CD8-positive, alpha-beta memory T cell (primary cell): ENCODE measurements at regions not wholly inside any gene's neighbourhood (a gene's known extent, or its start where the extent isn't known, plus 50 kb on each side); places are given as distances from the start of the nearest gene placed in this dataset.
"Not testable (repeated sequence)": the region's sequence is repeated elsewhere in the genome, so short reads cannot be mapped to it uniquely, and the experiment has no call there.

Experiments used
- CTCF ChIA-PET: fragments of 350-600 bp; sonication (Branson Sonifier 250); formaldehyde crosslinking; loops from one replicate; lab custom pipeline; 2021; ENCODE audit warnings: antibody characterized with exemption; lab: Charles Lee
- POLR2A ChIA-PET: fragments of 350-600 bp; sonication (Branson Sonifier 250); formaldehyde crosslinking; loops from one replicate; lab custom pipeline; 2021; ENCODE audit warnings: antibody characterized with exemption; lab: Charles Lee
- DNase-seq, 5 donors: peaks; one replicate each; pipeline versions ENCODE4 v3.0.0 to v3.0.0-alpha.2; 2020 to 2022; ENCODE audit warnings: mixed read lengths in 1 of 5
- H3K27ac ChIP-seq: one replicate; pipeline ENCODE4 v1.7.0; 2013; ENCODE audit warnings: low read depth, mild to moderate bottlenecking, low read length, moderate library complexity
- H3K27me3 ChIP-seq: 2 replicates; pipeline ENCODE4 v1.7.0; 2013; ENCODE audit warnings: low read length, mild to moderate bottlenecking; ENCODE audit not compliant: insufficient read depth, poor library complexity, severe bottlenecking
- H3K36me3 ChIP-seq: 2 replicates; pipeline ENCODE4 v1.7.0; 2013; ENCODE audit warnings: mild to moderate bottlenecking, low read length, moderate library complexity; ENCODE audit not compliant: insufficient read depth
- H3K4me1 ChIP-seq: 2 replicates; pipeline ENCODE4 v1.7.0; 2013; ENCODE audit warnings: mild to moderate bottlenecking, low read length, moderate library complexity; ENCODE audit not compliant: insufficient read depth
- H3K4me3 ChIP-seq: 2 replicates; pipeline ENCODE4 v1.7.0; 2013; ENCODE audit warnings: mild to moderate bottlenecking, low read length
- H3K9me3 ChIP-seq: 2 replicates; pipeline ENCODE4 v1.7.0; 2013; ENCODE audit warnings: mild to moderate bottlenecking, low read length
- H3K27ac Mint-ChIP-seq, 8 donors: one replicate each; pipeline ENCODE4 v1.8.0; 2020 to 2021; ENCODE audit warnings: mixed read lengths in 8 of 8, mild to moderate bottlenecking in 6 of 8, inconsistent platforms in 3 of 8, moderate library complexity in 3 of 8
- H3K27me3 Mint-ChIP-seq, 2 donors: one replicate each; pipeline ENCODE4 v1.8.0; 2020 to 2021; ENCODE audit warnings: mixed read lengths in 2 of 2, mild to moderate bottlenecking in 1 of 2, moderate library complexity in 1 of 2
- H3K36me3 Mint-ChIP-seq, 3 donors: one replicate each; pipeline ENCODE4 v1.8.0; 2020 to 2021; ENCODE audit warnings: mixed read lengths in 3 of 3, inconsistent platforms in 1 of 3, mild to moderate bottlenecking in 1 of 3
- H3K4me1 Mint-ChIP-seq, 3 donors: one replicate each; pipeline ENCODE4 v1.8.0; 2020 to 2021; ENCODE audit warnings: mixed read lengths in 3 of 3, inconsistent platforms in 1 of 3, mild to moderate bottlenecking in 1 of 3
- H3K4me3 Mint-ChIP-seq, 7 donors: one replicate each; pipeline ENCODE4 v1.8.0; 2020 to 2021; ENCODE audit warnings: mixed read lengths in 7 of 7, mild to moderate bottlenecking in 6 of 7, moderate library complexity in 4 of 7, inconsistent platforms in 2 of 7
- H3K9me3 Mint-ChIP-seq, 5 donors: one replicate each; pipeline ENCODE4 v1.8.0; 2020 to 2022; ENCODE audit warnings: mixed read lengths in 5 of 5, mild to moderate bottlenecking in 3 of 5, moderate library complexity in 2 of 5, inconsistent platforms in 1 of 5

DNA sequence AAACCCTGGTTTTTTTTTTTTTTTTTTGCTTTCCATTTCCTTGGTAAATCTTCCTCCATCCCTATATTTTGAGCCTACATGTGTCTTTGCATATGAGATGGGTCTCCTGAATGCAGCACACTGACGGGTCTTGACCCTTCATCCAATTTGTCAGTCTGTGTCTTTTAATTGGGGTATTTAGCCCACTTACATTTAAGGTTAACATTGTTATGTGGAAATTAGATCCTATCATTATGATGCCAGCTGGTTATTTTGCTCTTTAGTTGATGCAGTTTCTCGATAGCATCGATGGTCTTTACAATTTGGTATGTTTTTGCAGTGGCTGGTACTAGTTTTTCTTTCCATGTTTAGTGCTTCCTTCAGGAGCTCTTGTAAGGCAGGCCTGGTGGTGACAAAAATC lies 603.2 kb upstream of the MAP3K7 start:
- CTCF ChIA-PET, POLR2A ChIA-PET: not testable (repeated sequence)

DNA sequence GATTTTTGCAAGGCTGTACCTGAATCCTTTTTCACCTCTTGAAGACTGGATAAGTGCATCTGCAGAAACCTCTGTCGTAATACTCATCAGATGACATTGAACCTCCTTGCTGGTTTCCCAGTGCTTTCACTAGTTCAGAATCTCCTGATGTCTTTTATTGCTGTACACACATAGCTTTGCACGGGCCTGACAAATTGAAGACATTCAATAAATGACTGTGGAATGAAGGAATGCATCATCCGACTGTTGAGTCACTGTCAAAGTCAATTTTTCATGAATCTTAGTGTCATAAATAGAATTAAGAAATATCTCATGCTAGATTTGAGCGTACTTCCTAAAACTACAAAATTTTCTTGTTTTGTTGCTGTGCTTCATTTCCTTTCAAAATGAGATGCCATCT lies 598.2 kb upstream of the MAP3K7 start:
- H3K27ac ChIP-seq = no peak overlapping the region
- H3K9me3 Mint-ChIP-seq = peaks cover 5 to 15% (median 11%) of the 10 kb centered on the region in 5 donors
- no peaks in the 10 kb centered on the region for H3K4me1 Mint-ChIP-seq
- no peak overlapping the region for H3K27ac Mint-ChIP-seq
- H3K9me3 ChIP-seq = no peaks in the 10 kb centered on the region
- H3K4me3 Mint-ChIP-seq = no peak overlapping the region
- no peaks in the 10 kb centered on the region for H3K36me3 ChIP-seq
- H3K27me3 ChIP-seq = no peaks in the 10 kb centered on the region
- ChIA-PET CTCF (no interaction called here), POLR2A (no interaction called here)
- no peaks in the 10 kb centered on the region for H3K27me3 Mint-ChIP-seq
- H3K4me3 ChIP-seq = no peak overlapping the region
- H3K4me1 ChIP-seq = no peaks in the 10 kb centered on the region
- H3K36me3 Mint-ChIP-seq = no peaks in the 10 kb centered on the region
- DNase-seq = no peak

More for the DNA sequence above, 603.2 kb upstream of the MAP3K7 start:
- not testable (repeated sequence) for H3K36me3 Mint-ChIP-seq, H3K4me3 ChIP-seq, H3K36me3 ChIP-seq, H3K4me1 Mint-ChIP-seq, H3K27ac Mint-ChIP-seq, DNase-seq, H3K4me1 ChIP-seq, H3K27me3 ChIP-seq, H3K9me3 ChIP-seq, H3K27ac ChIP-seq, H3K4me3 Mint-ChIP-seq, H3K27me3 Mint-ChIP-seq
- peaks cover 2 to 12% (median 8%) of the 10 kb centered on the region in 5 donors for H3K9me3 Mint-ChIP-seq

DNA sequence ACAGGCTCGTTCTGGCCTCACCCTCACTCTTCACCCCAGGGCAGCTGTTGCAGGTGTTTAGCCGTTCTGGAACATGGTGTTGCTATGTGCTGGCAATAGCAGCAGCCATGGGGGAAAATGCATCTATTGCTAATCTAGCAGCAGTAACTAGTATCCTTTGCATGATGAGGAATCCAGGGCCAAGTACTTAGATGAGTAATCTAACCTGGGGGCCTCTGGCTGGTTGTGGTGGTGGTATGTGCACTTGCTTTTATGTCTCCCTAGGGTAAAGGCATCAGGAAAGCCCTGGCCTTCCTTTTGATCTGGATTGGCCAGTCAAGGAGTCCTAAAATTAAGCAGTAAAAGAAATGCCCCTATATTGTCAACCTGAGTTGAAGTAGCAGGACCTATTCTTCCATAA lies 594.5 kb upstream of the MAP3K7 start:
- H3K4me1 Mint-ChIP-seq = no peaks in the 10 kb centered on the region
- CTCF ChIA-PET = no interaction called here
- peaks cover 0 to 15% (median 2%) of the 10 kb centered on the region in 5 donors for H3K9me3 Mint-ChIP-seq
- H3K36me3 Mint-ChIP-seq = no peaks in the 10 kb centered on the region
- Histone ChIP-seq H3K4me3 (no peak overlapping the region), H3K36me3 (no peaks in the 10 kb centered on the region), H3K27me3 (no peaks in the 10 kb centered on the region), H3K9me3 (no peaks in the 10 kb centered on the region), H3K4me1 (no peaks in the 10 kb centered on the region), H3K27ac (no peak overlapping the region)
- H3K27ac Mint-ChIP-seq = no peak overlapping the region
- POLR2A ChIA-PET = no interaction called here
- no peak for DNase-seq
- H3K27me3 Mint-ChIP-seq = no peaks in the 10 kb centered on the region
- no peak overlapping the region for H3K4me3 Mint-ChIP-seq

DNA sequence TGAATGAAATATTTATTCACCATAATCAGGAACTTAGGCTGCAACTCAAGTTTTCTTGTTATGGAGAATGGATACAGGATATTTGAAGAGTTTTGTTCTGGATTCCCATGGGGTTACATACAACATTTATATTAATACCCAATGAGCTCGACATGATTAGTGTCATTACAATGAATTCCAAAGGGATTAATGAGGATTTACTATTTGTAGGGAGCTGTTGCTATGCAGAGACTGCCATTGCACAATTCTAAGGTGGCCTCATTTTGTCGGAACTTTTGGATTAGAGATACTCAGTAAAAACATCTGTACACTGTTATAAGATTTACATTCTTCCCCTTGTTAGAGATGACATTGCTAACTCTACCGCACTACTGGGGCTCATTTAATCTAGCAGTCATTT lies 586.8 kb upstream of the MAP3K7 start:
- no peak overlapping the region for H3K27ac ChIP-seq
- POLR2A ChIA-PET = no interaction called here
- Mint-ChIP-seq H3K9me3 (peaks cover 0 to 2% (median 0%) of the 10 kb centered on the region in 5 donors), H3K27me3 (no peaks in the 10 kb centered on the region), H3K4me3 (no peak overlapping the region), H3K36me3 (no peaks in the 10 kb centered on the region), H3K27ac (no peak overlapping the region), H3K4me1 (no peaks in the 10 kb centered on the region)
- no peaks in the 10 kb centered on the region for H3K27me3 ChIP-seq
- no peaks in the 10 kb centered on the region for H3K36me3 ChIP-seq
- CTCF ChIA-PET = no interaction called here
- DNase-seq = no peak
- H3K4me1 ChIP-seq = no peaks in the 10 kb centered on the region
- no peaks in the 10 kb centered on the region for H3K9me3 ChIP-seq
- no peak overlapping the region for H3K4me3 ChIP-seq

DNA sequence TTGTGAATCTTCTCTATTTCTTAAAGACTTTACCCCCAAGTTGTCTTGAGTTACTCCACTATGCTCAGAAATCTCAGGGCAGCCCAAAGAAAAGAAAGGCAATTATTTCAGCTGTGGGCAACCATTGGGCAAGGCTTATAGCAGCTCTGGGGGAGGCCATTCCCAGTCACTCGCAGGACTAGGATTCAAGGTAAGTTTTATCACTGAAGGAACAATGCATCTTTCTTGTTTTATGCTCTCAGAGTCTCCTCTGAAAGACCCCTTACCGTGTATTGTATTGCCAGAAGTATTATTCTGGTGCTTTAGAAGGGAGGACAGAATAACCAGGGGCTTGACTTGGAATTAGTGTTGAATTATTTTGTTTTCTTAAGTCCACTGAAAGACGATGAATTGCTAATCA lies 586.3 kb upstream of the MAP3K7 start:
- ChIA-PET CTCF (no interaction called here), POLR2A (no interaction called here)
- no peak overlapping the region for H3K4me3 ChIP-seq
- no peaks in the 10 kb centered on the region for H3K27me3 ChIP-seq
- no peaks in the 10 kb centered on the region for H3K27me3 Mint-ChIP-seq
- peaks cover 0 to 2% (median 0%) of the 10 kb centered on the region in 5 donors for H3K9me3 Mint-ChIP-seq
- no peak overlapping the region for H3K4me3 Mint-ChIP-seq
- no peaks in the 10 kb centered on the region for H3K4me1 Mint-ChIP-seq
- no peaks in the 10 kb centered on the region for H3K36me3 ChIP-seq
- DNase-seq = no peak
- H3K27ac Mint-ChIP-seq = no peak overlapping the region
- H3K27ac ChIP-seq = no peak overlapping the region
- H3K36me3 Mint-ChIP-seq = no peaks in the 10 kb centered on the region
- H3K9me3 ChIP-seq = no peaks in the 10 kb centered on the region
- no peaks in the 10 kb centered on the region for H3K4me1 ChIP-seq

DNA sequence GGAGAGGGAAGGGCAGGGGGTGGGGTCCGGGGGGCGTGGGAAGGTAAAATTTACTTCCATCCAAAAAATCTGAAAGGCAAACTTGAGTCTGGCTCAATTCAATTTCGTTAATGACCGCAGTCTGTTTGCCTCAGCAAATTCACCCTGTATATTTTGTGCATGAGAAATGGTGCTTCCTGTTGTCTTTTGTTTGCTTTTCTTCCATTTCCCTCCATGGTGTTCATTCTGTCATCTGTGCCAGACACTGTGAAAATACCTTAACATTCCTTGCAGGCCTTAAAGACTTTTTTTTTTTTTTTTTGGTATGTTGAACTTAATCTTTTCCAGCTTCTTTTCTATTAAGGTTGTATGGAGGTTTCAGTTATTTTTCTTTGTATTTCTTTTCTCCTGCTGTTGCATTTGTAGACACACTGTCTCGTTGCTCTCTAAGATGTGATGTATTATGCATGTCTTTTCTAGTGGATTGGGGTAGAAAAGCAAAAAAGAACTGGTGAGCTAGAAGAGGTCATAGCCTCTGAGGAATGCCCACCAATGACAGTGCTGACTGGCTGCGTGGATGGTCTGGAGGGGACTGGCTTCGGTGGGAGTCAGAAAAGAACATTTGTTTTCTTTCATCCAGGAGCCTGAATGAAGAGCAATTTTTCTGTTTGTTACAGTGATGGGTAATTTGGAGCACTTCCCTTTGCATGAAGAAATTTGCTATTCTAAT lies 585.0 kb upstream of the MAP3K7 start:
- no peaks in the 10 kb centered on the region for H3K4me1 ChIP-seq
- H3K27me3 ChIP-seq = no peaks in the 10 kb centered on the region
- H3K4me3 ChIP-seq = no peak overlapping the region
- H3K27ac ChIP-seq = no peak overlapping the region
- DNase-seq = no peak
- POLR2A ChIA-PET = no interaction called here
- CTCF ChIA-PET = no interaction called here
- H3K36me3 ChIP-seq = no peaks in the 10 kb centered on the region
- peaks cover 0 to 2% (median 0%) of the 10 kb centered on the region in 5 donors for H3K9me3 Mint-ChIP-seq
- H3K27me3 Mint-ChIP-seq = no peaks in the 10 kb centered on the region
- no peaks in the 10 kb centered on the region for H3K4me1 Mint-ChIP-seq
- H3K36me3 Mint-ChIP-seq = no peaks in the 10 kb centered on the region
- H3K4me3 Mint-ChIP-seq = no peak overlapping the region
- H3K9me3 ChIP-seq = no peaks in the 10 kb centered on the region
- no peak overlapping the region for H3K27ac Mint-ChIP-seq

DNA sequence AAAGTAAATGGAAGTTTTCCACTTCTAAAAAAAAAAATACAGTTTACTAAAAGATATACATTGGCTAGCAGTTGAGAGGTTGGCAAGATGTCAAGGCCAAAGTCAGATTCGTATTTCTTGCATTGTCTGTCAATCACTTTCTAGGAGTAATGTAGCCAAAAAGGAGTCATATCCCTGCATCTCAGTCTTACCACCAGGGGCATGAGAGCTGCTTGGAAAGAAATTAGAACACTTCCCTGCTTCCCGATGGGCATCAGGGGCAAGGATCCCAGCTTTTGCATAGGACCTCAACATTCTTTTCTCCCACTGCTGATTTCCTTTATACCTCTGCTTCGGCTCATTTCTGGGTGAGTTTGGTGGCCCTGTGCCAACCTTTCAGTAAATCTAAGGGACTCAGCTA lies 581.0 kb upstream of the MAP3K7 start:
- H3K4me1 ChIP-seq = no peaks in the 10 kb centered on the region
- H3K9me3 ChIP-seq = no peaks in the 10 kb centered on the region
- no peak overlapping the region for H3K27ac ChIP-seq
- no peak overlapping the region for H3K27ac Mint-ChIP-seq
- DNase-seq = no peak
- no peak overlapping the region for H3K4me3 Mint-ChIP-seq
- no peaks in the 10 kb centered on the region for H3K27me3 ChIP-seq
- no peaks in the 10 kb centered on the region for H3K4me1 Mint-ChIP-seq
- H3K27me3 Mint-ChIP-seq = no peaks in the 10 kb centered on the region
- POLR2A ChIA-PET = no interaction called here
- H3K36me3 ChIP-seq = no peaks in the 10 kb centered on the region
- no peaks in the 10 kb centered on the region for H3K9me3 Mint-ChIP-seq
- H3K4me3 ChIP-seq = no peak overlapping the region
- CTCF ChIA-PET = no interaction called here
- H3K36me3 Mint-ChIP-seq = no peaks in the 10 kb centered on the region

DNA sequence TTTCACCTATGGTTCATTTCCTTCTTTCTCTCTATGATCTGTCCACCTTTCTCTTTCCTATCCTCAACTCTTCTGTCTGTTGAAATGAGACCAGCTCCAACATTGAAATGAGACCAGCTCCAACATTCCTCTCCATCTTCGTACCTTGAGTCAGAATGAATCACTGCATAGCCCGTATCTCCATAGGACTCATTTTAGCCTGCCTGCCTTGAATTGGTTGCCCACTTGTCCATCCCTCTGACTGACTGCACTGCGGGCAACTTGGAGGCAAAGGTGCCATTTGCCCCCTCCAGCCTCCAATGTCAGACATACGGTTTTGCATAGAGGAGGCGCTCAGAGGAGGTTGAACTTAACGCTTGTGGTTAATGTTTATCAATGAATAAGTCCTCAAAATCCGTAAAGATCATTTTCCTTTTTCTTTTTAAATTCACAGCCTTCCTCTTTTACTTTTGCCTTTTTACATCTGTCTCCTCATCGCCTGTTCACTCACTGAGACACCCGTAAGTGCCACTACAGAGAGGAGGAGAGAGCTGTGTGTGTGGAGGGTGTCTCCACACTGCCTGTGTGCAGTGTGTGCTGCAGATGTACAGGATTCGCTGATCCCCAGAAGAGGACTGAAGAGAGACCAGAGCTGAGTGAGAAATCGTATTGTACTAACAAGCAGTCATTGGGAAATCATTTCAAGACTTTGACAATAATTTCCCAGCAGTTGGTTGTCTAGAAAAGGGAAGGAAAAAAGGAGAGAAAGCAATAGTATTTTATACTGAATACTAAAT lies 579.6 kb upstream of the MAP3K7 start:
- Mint-ChIP-seq H3K27me3 (no peaks in the 10 kb centered on the region), H3K4me3 (no peak overlapping the region), H3K4me1 (no peaks in the 10 kb centered on the region), H3K36me3 (no peaks in the 10 kb centered on the region), H3K9me3 (peaks cover 0 to 2% (median 0%) of the 10 kb centered on the region in 5 donors), H3K27ac (no peak overlapping the region)
- DNase-seq = no peak
- CTCF ChIA-PET = no interaction called here
- Histone ChIP-seq H3K36me3 (no peaks in the 10 kb centered on the region), H3K9me3 (no peaks in the 10 kb centered on the region), H3K4me3 (no peak overlapping the region), H3K27me3 (no peaks in the 10 kb centered on the region), H3K4me1 (no peaks in the 10 kb centered on the region), H3K27ac (no peak overlapping the region)
- POLR2A ChIA-PET = no interaction called here
